ENCODE measurements at regions not wholly inside any gene's neighbourhood (a gene's known extent, or its start where the extent isn't known, plus 50 kb on each side); places are given as distances from the start of the nearest gene placed in this dataset.
A peak's percentile ranks its signal among the peaks of the same experiment; 100 is the strongest.
"Not testable (repeated sequence)": the region's sequence is repeated elsewhere in the genome, so short reads cannot be mapped to it uniquely, and the experiment has no call there.

DNA sequence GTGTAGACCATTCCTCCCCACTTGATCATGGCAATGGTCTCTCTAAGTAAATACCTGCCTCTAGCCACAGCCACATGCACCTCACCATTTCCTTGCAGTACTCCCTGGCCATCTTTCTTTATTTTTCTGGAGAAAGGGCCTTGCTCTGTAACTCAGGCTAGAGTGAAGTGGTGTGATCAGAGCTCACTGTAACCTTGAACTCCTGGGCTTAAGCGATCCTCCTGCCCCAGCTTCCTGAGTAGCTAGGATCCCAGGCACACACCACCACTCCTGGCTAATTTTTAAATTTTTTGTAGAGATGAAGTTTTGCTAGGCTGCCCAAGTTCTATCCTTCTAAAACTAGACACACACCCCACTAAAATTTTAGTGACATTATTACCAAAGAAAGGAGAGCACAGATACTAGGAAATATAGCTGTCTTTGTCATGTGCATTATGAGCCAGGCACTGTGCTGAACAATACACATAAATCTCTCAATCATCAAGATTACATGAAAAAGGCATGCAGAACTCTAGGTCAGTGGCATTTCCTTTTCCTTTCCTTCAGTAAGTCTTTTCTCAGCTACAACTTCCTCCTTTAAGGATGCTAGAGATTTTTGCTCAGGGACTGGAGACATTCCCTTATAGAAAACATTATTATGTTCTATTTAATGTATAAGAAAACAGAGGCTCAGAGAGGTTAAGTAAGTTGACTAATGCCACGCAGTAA, 95.0 kb upstream of the SERBP1 start:
- DNase-seq (ENCODE audit: low spot score): no peak
- intact Hi-C loops (cut with DNase I): no loop called here

DNA sequence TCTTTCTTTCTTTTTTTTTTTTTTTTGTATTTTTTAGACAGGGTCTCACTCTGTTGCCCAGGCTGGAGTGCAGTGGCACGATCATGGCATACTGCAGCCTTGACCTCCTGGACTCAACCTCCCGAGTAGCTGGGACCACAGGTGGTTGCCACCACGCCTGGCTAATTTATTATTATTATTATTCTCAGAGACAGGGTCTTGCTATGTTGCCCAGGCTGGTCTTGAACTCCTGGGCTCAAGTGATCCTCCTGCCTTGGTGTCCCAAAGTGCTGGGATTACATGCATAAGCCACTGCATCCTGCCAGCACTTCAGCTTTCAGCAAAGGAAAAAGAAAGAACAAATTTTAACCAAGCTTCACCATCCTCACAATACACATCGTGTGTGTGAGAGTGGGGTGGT, 97.9 kb upstream of the SERBP1 start:
- no peak for DNase-seq (ENCODE audit: low spot score)
- intact Hi-C loops (cut with DNase I): no loop called here

DNA sequence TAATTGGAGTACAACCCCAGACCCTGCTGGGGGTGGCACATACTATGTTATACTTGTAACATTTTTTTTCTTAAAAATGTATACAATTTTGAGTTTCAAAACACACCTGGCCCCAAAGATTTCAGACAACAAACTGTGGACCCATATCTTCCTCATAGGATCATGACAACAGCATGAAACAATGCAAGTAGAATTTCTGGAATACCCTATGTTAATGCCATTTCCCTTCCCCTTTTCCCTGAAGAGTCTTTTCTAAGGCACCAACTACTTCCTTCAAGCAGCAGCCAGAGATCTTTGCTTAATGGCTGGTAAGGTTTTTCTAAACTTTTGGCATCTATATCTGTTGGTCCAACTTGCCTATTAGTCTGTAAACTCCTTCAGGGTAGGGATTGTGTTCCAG, 99.9 kb upstream of the SERBP1 start:
- intact Hi-C loops (cut with DNase I): loop anchor here (10.0 kb wide), 2 partner anchors 155 to 585 kb away; partner anchors contain the start of gene GADD45A

DNA sequence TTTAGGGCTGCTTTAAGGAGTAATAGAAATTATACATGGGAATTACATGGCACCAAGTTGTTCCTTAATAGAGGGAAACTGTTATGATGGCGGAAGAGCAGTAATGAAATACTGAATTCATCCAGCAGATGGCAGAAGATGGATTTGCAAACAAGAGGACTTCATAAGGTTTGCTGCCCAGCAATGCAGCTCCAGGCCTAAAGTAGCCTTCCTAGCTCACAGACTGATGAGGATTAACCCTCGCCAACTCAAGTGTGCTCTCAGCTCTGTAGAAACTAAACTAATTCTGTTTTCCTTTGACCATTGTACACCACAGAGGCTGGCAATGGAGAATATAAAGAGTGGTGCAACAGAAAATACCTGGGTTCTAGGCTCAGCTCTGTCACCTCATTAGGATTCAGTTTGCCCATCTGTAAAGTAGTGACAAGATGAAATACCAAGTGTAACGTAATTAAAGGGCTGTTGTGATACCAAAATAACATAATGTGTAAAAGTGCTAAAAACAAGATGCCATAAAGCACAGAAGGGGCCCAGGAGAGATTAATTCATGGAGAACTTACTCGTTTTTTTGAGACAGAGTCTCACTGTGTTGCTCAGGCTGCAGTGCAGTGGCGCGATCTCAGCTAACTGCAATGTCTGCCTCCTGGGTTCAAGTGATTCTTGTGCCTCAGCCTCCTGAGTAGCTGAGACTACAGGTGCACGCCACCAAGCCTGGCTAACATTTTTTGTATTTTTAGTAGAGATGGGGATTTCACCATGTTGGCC, 102.4 kb upstream of the SERBP1 start:
- intact Hi-C loops (cut with DNase I): loop anchor here (2.0 to 10.0 kb wide), 3 partner anchors 152 to 582 kb away; partner anchors contain the start of gene GADD45A
- DNase-seq (ENCODE audit: low spot score): no peak

More for the DNA sequence above, 99.9 kb upstream of the SERBP1 start:
- no peak for DNase-seq (ENCODE audit: low spot score)

DNA sequence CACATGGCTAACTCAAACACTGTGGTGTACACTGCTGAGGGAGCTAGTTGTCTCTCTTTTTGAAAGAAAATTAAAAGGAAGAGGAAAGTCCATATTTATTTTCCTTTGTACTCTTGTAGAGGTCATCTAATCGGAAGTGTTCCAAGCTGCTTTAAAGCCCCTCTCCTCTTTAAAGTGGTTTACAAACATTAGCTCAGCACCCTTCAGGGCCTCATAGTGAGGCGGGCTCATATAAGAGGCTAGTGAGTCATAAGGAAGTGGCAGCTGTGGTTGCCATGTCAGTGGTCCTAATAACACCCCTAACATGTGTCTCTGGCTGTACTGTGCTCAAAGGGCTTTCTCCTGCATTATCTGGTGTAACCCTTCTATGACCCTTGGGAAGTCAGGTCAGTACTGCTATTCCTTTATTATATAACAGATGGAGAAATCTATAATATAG, 104.4 kb upstream of the SERBP1 start:
- DNase-seq (ENCODE audit: low spot score): no peak
- intact Hi-C loops (cut with DNase I): loop anchor here (5.0 to 10.0 kb wide), 3 partner anchors 150 to 580 kb away; partner anchors contain the start of genes GADD45A and GNG12

DNA sequence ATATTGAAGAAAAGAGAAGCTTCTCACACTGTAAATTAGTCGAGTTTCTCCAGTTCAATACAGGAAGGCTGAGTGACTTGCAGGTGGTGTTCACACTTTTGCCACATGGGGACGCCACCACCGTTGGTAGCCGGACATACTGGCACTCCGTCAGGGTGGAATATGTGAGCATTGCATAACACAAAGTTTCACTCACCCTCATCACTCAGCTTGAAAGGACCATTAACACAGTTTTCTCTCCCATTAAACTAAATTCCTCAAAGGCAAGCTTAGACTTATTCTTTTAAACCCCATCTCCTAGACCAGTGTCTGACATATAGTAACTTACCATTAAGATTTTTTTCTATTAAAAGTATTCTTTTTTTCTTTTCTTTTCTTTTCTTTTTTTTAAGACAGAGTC, 105.3 kb upstream of the SERBP1 start:
- DNase-seq (ENCODE audit: low spot score): peak; percentile 84
- intact Hi-C loops (cut with DNase I): loop anchor here (5.0 to 10.0 kb wide), 3 partner anchors 149 to 579 kb away; partner anchors contain the start of genes GADD45A and GNG12

DNA sequence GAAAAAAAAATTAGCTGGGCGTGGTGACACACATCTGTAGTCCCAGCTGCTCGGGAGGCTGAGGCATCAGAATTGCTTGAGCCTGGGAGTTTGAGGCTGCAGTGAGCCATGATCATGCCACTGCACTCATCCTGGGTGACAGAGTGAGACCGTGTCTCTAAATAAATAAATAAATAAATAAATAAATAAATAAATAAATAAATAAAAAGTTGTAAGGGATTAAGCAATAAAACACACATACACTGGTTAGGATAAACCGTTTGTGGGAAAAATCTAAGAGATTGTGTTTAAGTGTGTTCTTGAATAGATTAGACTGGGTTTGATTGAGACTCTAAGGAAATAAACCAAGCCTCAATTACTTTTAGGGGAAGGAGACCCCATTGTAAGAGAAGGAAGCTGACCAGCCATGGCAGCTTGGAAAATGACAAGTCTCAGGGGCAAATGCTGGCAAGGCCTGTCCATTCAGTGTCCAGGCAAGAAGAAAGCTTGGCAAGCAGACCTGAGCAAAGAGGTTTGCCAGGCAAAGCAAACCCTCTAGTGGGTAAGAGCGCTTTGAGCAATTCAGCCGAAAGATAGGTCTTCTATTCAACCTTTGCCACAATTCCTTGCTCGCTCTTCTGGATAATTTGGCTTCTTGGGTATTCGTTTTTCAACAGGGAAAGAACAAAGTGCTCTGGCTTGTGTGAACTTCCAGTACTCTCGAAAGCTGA, 106.9 kb upstream of the SERBP1 start:
- intact Hi-C loops (cut with DNase I): loop anchor here (5.0 to 10.0 kb wide), 3 partner anchors 148 to 578 kb away; partner anchors contain the start of genes GADD45A and GNG12
- DNase-seq (ENCODE audit: low spot score): no peak

DNA sequence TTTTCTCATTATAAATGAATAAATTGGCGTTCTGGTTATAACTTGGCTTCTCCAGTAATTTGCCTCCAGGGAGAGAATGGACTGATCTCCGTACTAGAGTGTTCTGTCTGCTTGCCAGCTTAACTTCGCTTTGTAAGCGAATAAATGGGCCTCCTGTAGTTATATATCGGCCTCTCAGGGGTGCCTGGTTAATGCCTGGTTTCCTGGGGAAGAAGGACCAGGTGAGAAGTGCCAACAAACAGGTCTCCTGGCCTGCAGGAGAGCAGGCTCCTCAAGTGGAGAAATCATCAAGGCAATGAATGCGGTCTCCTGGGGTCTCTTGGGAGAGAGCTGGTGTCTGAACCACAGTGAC, 107.4 kb upstream of the SERBP1 start:
- intact Hi-C loops (cut with DNase I): loop anchor here (5.0 to 10.0 kb wide), 3 partner anchors 147 to 577 kb away; partner anchors contain the start of genes GADD45A and GNG12
- DNase-seq (ENCODE audit: low spot score): no peak

DNA sequence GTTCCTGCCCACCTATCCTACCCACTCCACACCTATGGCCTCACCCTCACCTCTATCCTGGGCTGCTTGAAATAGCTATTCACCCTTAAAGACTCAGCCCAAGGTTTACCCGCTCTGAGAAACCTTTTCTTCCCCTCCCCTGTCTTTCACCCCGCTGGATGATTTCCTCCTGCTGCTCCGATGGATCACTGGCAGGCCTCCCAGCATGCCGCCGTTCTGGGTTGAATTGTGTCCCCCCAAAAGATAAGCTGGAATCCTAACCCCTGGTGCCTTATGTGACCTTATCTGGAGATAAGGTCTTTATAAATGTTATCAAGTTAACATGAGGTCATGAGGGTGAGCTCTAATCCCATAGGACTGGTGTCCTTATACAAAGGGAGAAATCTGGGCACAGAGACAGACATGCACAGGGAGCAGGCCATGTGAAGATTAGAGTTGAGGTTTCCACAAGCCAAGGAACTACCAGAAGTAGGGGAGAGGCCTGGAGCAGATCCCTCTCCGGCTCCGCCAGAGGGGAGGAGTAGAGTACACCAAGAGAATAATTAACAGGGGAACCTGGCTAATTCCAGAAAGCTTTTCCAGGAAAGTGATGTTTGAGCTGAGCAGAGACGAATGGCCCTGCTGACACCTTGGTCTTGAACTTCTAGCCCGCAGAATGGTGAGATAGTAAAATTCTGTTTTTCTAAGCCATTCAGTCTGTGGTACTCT, 110.0 kb upstream of the SERBP1 start:
- intact Hi-C loops (cut with DNase I): no loop called here
- DNase-seq (ENCODE audit: low spot score): no peak

DNA sequence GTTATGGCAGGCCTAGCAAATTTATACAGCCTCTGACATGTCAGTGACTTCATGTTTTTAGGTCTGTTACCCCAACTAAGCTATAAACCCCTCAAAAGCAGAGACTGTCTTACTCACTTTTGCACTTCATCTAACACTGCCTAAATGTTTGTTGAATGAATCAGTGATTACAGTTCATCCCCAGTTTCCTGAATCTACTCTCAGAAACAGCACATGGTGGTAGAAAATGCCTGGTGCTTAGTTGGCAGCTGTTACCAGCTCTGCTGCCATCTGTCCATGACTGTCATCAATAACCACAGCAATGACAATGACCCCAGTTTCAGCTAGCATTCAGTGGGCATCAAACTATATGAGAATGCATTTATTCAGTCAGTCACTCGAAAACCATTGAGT, 110.5 kb upstream of the SERBP1 start:
- DNase-seq (ENCODE audit: low spot score): no peak
- intact Hi-C loops (cut with DNase I): no loop called here

DNA sequence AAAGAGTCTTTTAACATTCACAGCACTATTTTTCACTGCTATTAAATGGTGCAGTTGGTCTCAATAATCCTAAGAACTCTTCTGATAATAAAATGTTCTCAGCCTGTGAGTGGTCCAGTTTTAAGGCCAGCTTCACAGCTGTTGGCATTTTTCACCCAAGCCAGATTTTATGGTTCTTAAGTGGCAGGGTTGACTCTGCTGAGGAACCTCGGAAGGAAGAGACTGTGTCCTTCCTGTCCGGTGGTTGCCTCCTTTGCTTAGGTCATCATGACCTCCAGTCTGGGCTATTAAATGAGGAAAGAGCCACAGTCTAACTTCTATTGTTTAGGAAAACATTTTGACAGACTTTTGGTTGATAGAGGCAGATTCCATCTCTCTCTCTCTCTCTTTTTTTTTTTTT, 112.5 kb upstream of the SERBP1 start:
- DNase-seq (ENCODE audit: low spot score): no peak
- intact Hi-C loops (cut with DNase I): no loop called here

DNA sequence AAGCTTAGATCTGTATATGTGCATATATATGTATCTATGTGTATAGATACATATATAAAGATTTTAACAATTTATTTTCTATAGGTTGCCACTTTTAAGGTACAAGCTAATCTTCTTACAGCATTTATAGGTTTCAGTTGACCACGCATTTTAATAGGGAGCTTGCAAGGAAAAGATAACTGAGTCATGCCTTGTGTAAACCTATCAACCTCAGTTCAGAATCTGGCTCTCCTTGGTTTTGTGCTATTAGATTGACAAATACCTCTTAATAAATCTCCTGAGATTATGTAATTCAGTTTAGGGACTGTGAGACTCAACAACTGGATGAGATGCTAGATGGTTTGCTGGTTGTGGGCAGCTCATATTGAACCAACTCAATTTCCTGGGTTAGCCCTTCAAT, 114.7 kb upstream of the SERBP1 start:
- DNase-seq (ENCODE audit: low spot score): no peak
- intact Hi-C loops (cut with DNase I): no loop called here

DNA sequence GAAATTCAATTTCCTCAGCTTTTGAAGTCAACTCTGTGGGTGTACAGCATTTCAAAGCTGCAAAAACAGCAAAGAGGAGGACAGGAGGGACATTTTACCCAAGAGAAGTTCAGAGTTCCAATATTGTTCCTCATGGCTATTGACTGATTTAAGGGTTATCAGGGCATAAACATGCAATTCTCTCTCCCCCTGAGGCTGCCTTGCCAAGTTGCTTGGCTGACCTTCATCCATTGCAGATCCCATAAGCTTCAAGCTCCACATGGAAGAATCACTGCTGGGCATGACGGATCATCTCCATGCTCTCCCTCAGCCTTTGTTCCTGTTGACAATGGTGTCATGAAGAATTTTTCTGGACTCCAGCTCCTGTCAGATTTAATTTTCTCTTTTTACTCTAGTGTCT, 115.2 kb upstream of the SERBP1 start:
- no peak for DNase-seq (ENCODE audit: low spot score)
- intact Hi-C loops (cut with DNase I): no loop called here

DNA sequence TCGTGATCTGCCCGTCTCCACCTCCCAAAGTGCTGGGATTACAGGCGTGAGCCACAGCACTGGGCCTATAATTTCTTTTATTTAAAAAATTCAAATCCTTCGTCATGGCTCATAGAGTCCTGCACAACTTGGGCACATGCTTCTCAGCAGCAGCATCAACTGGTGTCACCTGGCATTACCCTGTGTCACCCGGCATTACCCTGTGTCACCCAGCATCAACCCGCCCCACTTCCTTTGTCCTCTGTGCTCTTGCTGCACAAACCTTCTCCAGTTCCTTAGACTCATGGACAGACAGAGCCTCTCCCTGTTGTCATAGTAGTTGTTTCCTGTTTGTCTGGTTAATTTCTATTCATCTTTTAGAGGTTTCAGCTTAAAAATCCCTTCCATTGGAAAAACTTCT, 121.2 kb upstream of the SERBP1 start:
- DNase-seq (ENCODE audit: low spot score): no peak
- intact Hi-C loops (cut with DNase I): no loop called here

DNA sequence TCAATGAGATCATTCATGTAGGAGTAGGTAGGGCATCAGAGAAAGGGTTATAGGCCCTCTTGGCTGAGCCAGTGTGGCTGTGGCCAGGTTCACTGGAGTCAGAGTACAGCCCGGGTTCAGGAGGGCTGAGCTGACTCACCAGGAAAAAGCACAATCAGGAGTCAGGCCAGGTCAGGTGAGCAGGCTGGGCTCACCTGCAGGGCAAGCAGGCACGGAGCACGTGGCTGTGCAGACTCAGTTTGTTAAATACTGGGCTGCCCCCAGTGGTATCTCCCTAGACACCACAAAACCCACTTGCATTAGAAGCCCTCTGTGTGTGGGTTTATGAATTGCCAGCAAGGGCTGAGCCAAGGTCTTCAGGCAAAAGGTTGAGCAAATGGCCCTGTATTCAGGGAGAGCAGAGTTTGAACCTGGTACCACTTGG, 122.1 kb upstream of the SERBP1 start:
- intact Hi-C loops (cut with DNase I): no loop called here
- no peak for DNase-seq (ENCODE audit: low spot score)

DNA sequence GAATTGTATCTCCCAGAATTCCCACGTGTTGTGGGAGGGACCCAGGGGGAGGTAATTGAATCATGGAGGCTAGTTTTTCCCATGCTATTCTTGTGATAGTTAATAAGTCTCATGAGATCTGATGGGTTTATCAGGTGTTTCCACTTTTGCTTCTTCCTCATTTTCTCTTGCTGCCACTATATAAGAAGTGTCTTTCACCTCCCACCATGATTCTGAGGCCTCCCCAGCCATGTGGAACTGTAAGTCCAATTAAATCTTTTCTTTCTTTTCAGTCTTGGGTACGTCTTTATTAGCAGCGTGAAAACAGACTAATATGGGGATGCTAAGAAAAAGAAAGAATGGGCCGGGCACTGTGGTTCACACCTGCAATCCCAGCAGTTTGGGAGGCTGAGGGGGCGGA, 124.0 kb upstream of the SERBP1 start:
- DNase-seq (ENCODE audit: low spot score); intact Hi-C loops (cut with DNase I): not testable (repeated sequence)

DNA sequence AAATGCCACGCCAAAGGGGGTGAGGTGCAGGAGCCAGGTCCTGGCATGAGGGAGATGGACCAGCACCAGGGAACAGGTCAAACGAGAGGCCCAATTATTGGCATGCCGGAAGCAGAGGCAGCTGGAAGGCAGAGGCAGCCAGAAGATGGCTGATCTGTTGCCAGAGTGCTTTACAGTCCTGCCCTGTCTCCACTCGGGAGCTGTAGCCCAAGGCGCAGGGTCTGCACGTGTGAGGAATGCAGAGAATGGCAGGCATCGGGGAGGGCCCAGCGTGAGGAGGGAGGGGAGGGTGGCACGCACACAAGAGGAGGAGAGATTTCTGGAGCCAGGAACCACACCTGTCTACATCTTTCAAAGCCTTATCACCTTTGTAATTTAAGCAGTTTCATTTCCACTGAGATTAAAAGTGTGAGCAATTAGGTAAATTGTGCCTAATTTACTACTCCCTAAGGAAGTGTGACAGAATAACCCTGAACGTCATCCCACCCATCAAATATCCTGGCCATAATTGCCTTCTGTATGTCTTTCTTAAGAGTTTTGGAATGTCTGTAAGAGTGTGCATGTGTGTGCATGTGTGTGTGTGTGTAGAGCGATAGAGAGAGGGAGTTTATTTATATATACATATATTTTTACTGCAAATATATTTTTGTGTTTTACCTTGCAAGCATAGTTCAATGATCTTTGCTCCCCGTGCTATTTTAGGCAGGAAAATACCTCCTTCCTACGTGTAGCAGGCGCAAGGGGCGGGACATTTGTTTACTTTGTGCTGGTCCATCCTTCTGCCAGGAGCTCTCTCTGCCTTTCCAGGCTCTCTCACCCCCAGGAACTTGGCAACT, 125.5 kb upstream of the SERBP1 start:
- DNase-seq (ENCODE audit: low spot score): no peak
- intact Hi-C loops (cut with DNase I): no loop called here

DNA sequence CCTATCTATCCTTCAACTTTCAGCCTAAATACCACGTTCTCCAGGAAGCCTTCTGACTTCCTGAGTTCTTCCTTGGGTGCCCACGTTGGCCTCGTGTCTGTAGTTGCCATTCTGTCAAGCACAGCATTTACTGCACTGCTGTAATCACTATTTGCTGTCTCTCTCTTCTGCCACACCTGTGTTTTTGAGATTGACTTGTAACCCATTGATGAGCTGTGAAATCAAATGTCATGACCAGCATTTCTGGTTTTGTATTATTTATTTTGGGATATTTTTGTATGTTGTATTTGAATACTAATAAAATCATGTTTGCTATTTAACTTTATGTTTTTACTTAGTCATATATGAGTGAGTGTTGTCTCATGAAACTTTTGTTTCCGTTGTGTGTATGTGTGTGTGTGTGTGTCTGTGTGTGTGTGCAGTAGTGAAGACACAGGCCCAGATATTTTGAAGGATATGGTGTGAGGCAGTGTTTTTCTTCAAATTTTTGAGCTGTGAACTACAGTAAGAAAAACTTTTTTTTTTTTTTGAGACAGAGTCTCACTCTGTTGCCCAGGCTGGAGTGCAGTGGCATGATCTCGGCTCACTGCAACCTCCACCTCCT, 126.2 kb upstream of the SERBP1 start:
- intact Hi-C loops (cut with DNase I): no loop called here
- no peak for DNase-seq (ENCODE audit: low spot score)

All from cardiac septum (tissue), 1 donor.